ENCODE measurements at regions not wholly inside any gene's neighbourhood (a gene's known extent, or its start where the extent isn't known, plus 50 kb on each side); places are given as distances from the start of the nearest gene placed in this dataset.

GRCh38 chr2:223524066-223524465, 78.1 kb downstream of the SCG2 start:
- TF ChIP-seq CTCF (conservative IDR thresholded peaks at IDR 0.05) = no peak
- no peaks in the 10 kb centered on the region for H3K9me3 Mint-ChIP-seq
- H3K36me3 ChIP-seq (ENCODE audit: control insufficient read depth, insufficient read depth, low read length) = no peaks in the 10 kb centered on the region
- H3K9ac ChIP-seq (ENCODE audit: extremely low read depth, low read length, poor library complexity, severe bottlenecking) = no peak overlapping the region
- peaks cover 34% of the 10 kb centered on the region for H3K27me3 Mint-ChIP-seq (ENCODE audit: insufficient read depth)
- no peak overlapping the region for H3K4me3 ChIP-seq (ENCODE audit: low read length)
- H3K4me3 Mint-ChIP-seq = no peak overlapping the region
- H3K27ac ChIP-seq (ENCODE audit: low read depth, low read length) = no peak overlapping the region
- peaks cover 52% of the 10 kb centered on the region for H3K27me3 ChIP-seq (ENCODE audit: control insufficient read depth, insufficient read depth, low read length, poor library complexity, severe bottlenecking)
- no peak for DNase-seq
- H3K9me3 ChIP-seq (ENCODE audit: control insufficient read depth, low read length) = no peaks in the 10 kb centered on the region
- H3K4me1 Mint-ChIP-seq = no peaks in the 10 kb centered on the region
- H3K36me3 Mint-ChIP-seq (ENCODE audit: low read depth) = no peaks in the 10 kb centered on the region
- H3K4me1 ChIP-seq (ENCODE audit: control insufficient read depth, insufficient read depth, low read length) = no peaks in the 10 kb centered on the region
- no peak overlapping the region for H3K27ac Mint-ChIP-seq
- WGBS, 2 experiments (ENCODE audit: insufficient coverage in 1 of 2, insufficient read length in 1 of 2) = 100% methylated on average over 1 of the region's 1 CpG; no CpG with 5 or more reads in 1 of the 2 experiments

GRCh38 chr2:223526106-223526505, 76.1 kb downstream of the SCG2 start:
- Mint-ChIP-seq H3K4me3 (no peak overlapping the region), H3K36me3 (ENCODE audit: low read depth) (no peaks in the 10 kb centered on the region), H3K4me1 (no peaks in the 10 kb centered on the region), H3K27ac (no peak overlapping the region), H3K9me3 (peaks cover 3% of the 10 kb centered on the region), H3K27me3 (ENCODE audit: insufficient read depth) (peaks cover 36% of the 10 kb centered on the region)
- no peak for TF ChIP-seq CTCF (conservative IDR thresholded peaks at IDR 0.05)
- peaks cover 3% of the 10 kb centered on the region for H3K9me3 ChIP-seq (ENCODE audit: control insufficient read depth, low read length)
- no peaks in the 10 kb centered on the region for H3K4me1 ChIP-seq (ENCODE audit: control insufficient read depth, insufficient read depth, low read length)
- H3K36me3 ChIP-seq (ENCODE audit: control insufficient read depth, insufficient read depth, low read length) = no peaks in the 10 kb centered on the region
- H3K27me3 ChIP-seq (ENCODE audit: control insufficient read depth, insufficient read depth, low read length, poor library complexity, severe bottlenecking) = peaks cover 51% of the 10 kb centered on the region
- no peak overlapping the region for H3K27ac ChIP-seq (ENCODE audit: low read depth, low read length)
- no peak overlapping the region for H3K4me3 ChIP-seq (ENCODE audit: low read length)
- no peak for DNase-seq
- H3K9ac ChIP-seq (ENCODE audit: extremely low read depth, low read length, poor library complexity, severe bottlenecking) = no peak overlapping the region

- H3K4me1 Mint-ChIP-seq = no peaks in the 10 kb centered on the region
- Histone ChIP-seq H3K9ac (ENCODE audit: extremely low read depth, low read length, poor library complexity, severe bottlenecking) (no peak overlapping the region), H3K27ac (ENCODE audit: low read depth, low read length) (no peak overlapping the region), H3K4me1 (ENCODE audit: control insufficient read depth, insufficient read depth, low read length) (no peaks in the 10 kb centered on the region), H3K4me3 (ENCODE audit: low read length) (no peak overlapping the region), H3K36me3 (ENCODE audit: control insufficient read depth, insufficient read depth, low read length) (no peaks in the 10 kb centered on the region), H3K9me3 (ENCODE audit: control insufficient read depth, low read length) (peaks cover 5% of the 10 kb centered on the region), H3K27me3 (ENCODE audit: control insufficient read depth, insufficient read depth, low read length, poor library complexity, severe bottlenecking) (peaks cover 31% of the 10 kb centered on the region)
- no peaks in the 10 kb centered on the region for H3K36me3 Mint-ChIP-seq (ENCODE audit: low read depth)
- H3K27ac Mint-ChIP-seq = no peak overlapping the region
- peaks cover 3% of the 10 kb centered on the region for H3K9me3 Mint-ChIP-seq
- H3K27me3 Mint-ChIP-seq (ENCODE audit: insufficient read depth) = peaks cover 29% of the 10 kb centered on the region
- TF ChIP-seq CTCF (conservative IDR thresholded peaks at IDR 0.05) = no peak
- no peak overlapping the region for H3K4me3 Mint-ChIP-seq
- 93 to 100% methylated on average over 1 to 5 of the region's 5 CpGs for WGBS, 2 experiments (ENCODE audit: insufficient coverage in 1 of 2, insufficient read length in 1 of 2)
- DNase-seq = no peak
These were observed 74.1 kb downstream of the SCG2 start for GRCh38 chr2:223528036-223528435.
